Ishikawa (cell line): ENCODE measurements at regions not wholly inside any gene's neighbourhood (a gene's known extent, or its start where the extent isn't known, plus 50 kb on each side); places are given as distances from the start of the nearest gene placed in this dataset.

Source experiments
- CREB1 ChIP-seq: IDR thresholded peaks from 2 replicates; pipeline ENCODE4 v1.6.1; 2012; ENCODE audit warnings: low read depth
- YY1 ChIP-seq: IDR thresholded peaks from 2 replicates; pipeline ENCODE4 v1.6.1; 2012; ENCODE audit warnings: low read depth
- ZBTB7A ChIP-seq: IDR thresholded peaks from 2 replicates; pipeline ENCODE4 v1.6.1; 2012; ENCODE audit warnings: low read depth

- TF ChIP-seq CREB1 = no peak
- TF ChIP-seq YY1 = no peak
- no peak for TF ChIP-seq ZBTB7A
These were observed 83.2 kb downstream of the DHRS2 start for GRCh38 chr14:23719225-23719985.
